SHP77 (cell line): ENCODE measurements at regions not wholly inside any gene's neighbourhood (a gene's known extent, or its start where the extent isn't known, plus 50 kb on each side); places are given as distances from the start of the nearest gene placed in this dataset.
A peak's percentile ranks its signal among the peaks of the same experiment; 100 is the strongest.
"Not testable (repeated sequence)": the region's sequence is repeated elsewhere in the genome, so short reads cannot be mapped to it uniquely, and the experiment has no call there.

Experiments used
- DNase-seq, 2 experiments: peaks; one replicate each; lab custom pipeline; 2025; lab: John Stamatoyannopoulos, UW

- DNase-seq, result no peak
Observed at GRCh38 chr12:33678221-33678964, 238.8 kb upstream of the SYT10 start.

- DNase-seq, result no peak
Observed at GRCh38 chr12:33690562-33690961, 250.9 kb upstream of the SYT10 start.

- DNase-seq, result no peak
Observed at GRCh38 chr12:33703221-33703620, 263.6 kb upstream of the SYT10 start.

GRCh38 chr12:33706927-33707326 is 267.3 kb upstream of the SYT10 start:
- DNase-seq, result no peak

GRCh38 chr12:33708935-33709334 is 269.3 kb upstream of the SYT10 start:
- no peak for DNase-seq

- DNase-seq, result no peak
Observed at GRCh38 chr12:33710548-33710947, 270.9 kb upstream of the SYT10 start.

- no peak for DNase-seq
Observed at GRCh38 chr12:33718631-33719030, 279.0 kb upstream of the SYT10 start.

GRCh38 chr12:33721561-33721960 is 281.9 kb upstream of the SYT10 start:
- no peak for DNase-seq

- DNase-seq, result no peak
Observed at GRCh38 chr12:33724867-33725266, 285.2 kb upstream of the SYT10 start.

GRCh38 chr12:33734871-33735270 is 287.4 kb upstream of the ALG10 start:
- no peak for DNase-seq

GRCh38 chr12:33752854-33753253 is 269.4 kb upstream of the ALG10 start:
- peak in 1 of 2 experiments; percentile 32 for DNase-seq

GRCh38 chr12:33757701-33758100 is 264.6 kb upstream of the ALG10 start:
- no peak for DNase-seq

GRCh38 chr12:33759279-33759678 is 263.0 kb upstream of the ALG10 start:
- DNase-seq, result no peak

GRCh38 chr12:33763331-33763730 is 259.0 kb upstream of the ALG10 start:
- no peak for DNase-seq

GRCh38 chr12:33770652-33771051 is 251.6 kb upstream of the ALG10 start:
- DNase-seq, result no peak

GRCh38 chr12:33771889-33772288 is 250.4 kb upstream of the ALG10 start:
- no peak for DNase-seq

GRCh38 chr12:33773091-33773490 is 249.2 kb upstream of the ALG10 start:
- not testable (repeated sequence) for DNase-seq

- no peak for DNase-seq
Observed at GRCh38 chr12:33786532-33786931, 235.8 kb upstream of the ALG10 start.

- no peak for DNase-seq
Observed at GRCh38 chr12:33794954-33795353, 227.3 kb upstream of the ALG10 start.

GRCh38 chr12:33795536-33795935 is 226.8 kb upstream of the ALG10 start:
- no peak for DNase-seq

GRCh38 chr12:33813536-33813935 is 208.8 kb upstream of the ALG10 start:
- no peak for DNase-seq

- DNase-seq, result no peak
Observed at GRCh38 chr12:33817713-33818112, 204.6 kb upstream of the ALG10 start.

- no peak for DNase-seq
Observed at GRCh38 chr12:33818313-33818712, 204.0 kb upstream of the ALG10 start.

GRCh38 chr12:33825442-33825841 is 196.9 kb upstream of the ALG10 start:
- no peak for DNase-seq
